ENCODE measurements at regions not wholly inside any gene's neighbourhood (a gene's known extent, or its start where the extent isn't known, plus 50 kb on each side); places are given as distances from the start of the nearest gene placed in this dataset.

DNA sequence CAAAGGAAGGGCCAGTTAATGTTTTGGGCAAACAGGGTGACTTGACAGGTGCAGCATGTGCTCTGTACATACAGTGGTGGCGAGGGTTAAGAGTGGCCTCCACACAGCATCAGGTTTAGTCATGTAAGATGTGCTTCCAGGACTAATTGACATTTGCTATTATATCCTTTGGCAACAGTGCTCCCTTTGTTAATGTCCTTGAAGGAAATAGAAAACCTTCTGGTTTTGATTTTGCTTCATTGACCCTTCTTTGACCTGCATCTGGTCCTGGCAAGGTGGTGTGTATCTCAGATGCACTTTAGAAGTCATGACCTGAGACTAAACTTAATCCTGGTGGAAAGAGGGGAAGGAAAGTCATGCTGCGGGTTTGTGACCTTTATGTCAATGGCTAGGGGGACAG is 440.0 kb downstream of the ENC1 start:
- TF ChIP-seq, protein P1, sequence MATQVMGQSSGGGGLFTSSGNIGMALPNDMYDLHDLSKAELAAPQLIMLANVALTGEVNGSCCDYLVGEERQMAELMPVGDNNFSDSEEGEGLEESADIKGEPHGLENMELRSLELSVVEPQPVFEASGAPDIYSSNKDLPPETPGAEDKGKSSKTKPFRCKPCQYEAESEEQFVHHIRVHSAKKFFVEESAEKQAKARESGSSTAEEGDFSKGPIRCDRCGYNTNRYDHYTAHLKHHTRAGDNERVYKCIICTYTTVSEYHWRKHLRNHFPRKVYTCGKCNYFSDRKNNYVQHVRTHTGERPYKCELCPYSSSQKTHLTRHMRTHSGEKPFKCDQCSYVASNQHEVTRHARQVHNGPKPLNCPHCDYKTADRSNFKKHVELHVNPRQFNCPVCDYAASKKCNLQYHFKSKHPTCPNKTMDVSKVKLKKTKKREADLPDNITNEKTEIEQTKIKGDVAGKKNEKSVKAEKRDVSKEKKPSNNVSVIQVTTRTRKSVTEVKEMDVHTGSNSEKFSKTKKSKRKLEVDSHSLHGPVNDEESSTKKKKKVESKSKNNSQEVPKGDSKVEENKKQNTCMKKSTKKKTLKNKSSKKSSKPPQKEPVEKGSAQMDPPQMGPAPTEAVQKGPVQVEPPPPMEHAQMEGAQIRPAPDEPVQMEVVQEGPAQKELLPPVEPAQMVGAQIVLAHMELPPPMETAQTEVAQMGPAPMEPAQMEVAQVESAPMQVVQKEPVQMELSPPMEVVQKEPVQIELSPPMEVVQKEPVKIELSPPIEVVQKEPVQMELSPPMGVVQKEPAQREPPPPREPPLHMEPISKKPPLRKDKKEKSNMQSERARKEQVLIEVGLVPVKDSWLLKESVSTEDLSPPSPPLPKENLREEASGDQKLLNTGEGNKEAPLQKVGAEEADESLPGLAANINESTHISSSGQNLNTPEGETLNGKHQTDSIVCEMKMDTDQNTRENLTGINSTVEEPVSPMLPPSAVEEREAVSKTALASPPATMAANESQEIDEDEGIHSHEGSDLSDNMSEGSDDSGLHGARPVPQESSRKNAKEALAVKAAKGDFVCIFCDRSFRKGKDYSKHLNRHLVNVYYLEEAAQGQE (IDR thresholded peaks at IDR 0.05; ENCODE audit: borderline replicate concordance), result no peak
- TF ChIP-seq TAF1 (IDR thresholded peaks at IDR 0.05; ENCODE audit: low read depth) (no peak), EZH2 (IDR thresholded peaks at IDR 0.05; ENCODE audit: borderline replicate concordance, insufficient read depth, low read length, poor library complexity, severe bottlenecking) (no peak)
